RPMI7951 (cell line): ENCODE measurements at regions not wholly inside any gene's neighbourhood (a gene's known extent, or its start where the extent isn't known, plus 50 kb on each side); places are given as distances from the start of the nearest gene placed in this dataset.

Experiments used
- DNase-seq: peaks from one replicate; pipeline ENCODE4 v3.0.0-alpha.2; 2012; ENCODE audit warnings: low read depth

GRCh38 chr3:23664459-23664858 lies 141.3 kb upstream of the UBE2E1 start:
- DNase-seq = peak; percentile 74

GRCh38 chr3:23665741-23666140 lies 140.0 kb upstream of the UBE2E1 start:
- peak; percentile 23 for DNase-seq

- no peak for DNase-seq
Measured at GRCh38 chr3:23666818-23667217, 138.9 kb upstream of the UBE2E1 start.

- peak; percentile 63 for DNase-seq
Measured at GRCh38 chr3:23667536-23668429, 138.0 kb upstream of the UBE2E1 start.

- DNase-seq = peak; percentile 95
Measured at GRCh38 chr3:23668430-23668904, 137.3 kb upstream of the UBE2E1 start.

- DNase-seq = peak; percentile 27
Measured at GRCh38 chr3:23669541-23670255, 136.1 kb upstream of the UBE2E1 start.

GRCh38 chr3:23671851-23672589 lies 133.7 kb upstream of the UBE2E1 start:
- DNase-seq = no peak

- no peak for DNase-seq
Measured at GRCh38 chr3:23672628-23673027, 133.1 kb upstream of the UBE2E1 start.

GRCh38 chr3:23675010-23675409 lies 130.7 kb upstream of the UBE2E1 start:
- no peak for DNase-seq

GRCh38 chr3:23676093-23676492 lies 129.7 kb upstream of the UBE2E1 start:
- DNase-seq = no peak

- DNase-seq = no peak
Measured at GRCh38 chr3:23682646-23683045, 123.1 kb upstream of the UBE2E1 start.

GRCh38 chr3:23685541-23686258 lies 120.1 kb upstream of the UBE2E1 start:
- peak; percentile 100 for DNase-seq

- DNase-seq = no peak
Measured at GRCh38 chr3:23686519-23686918, 119.2 kb upstream of the UBE2E1 start.

GRCh38 chr3:23691357-23691895 lies 114.3 kb upstream of the UBE2E1 start:
- DNase-seq = peak; percentile 59

- no peak for DNase-seq
Measured at GRCh38 chr3:23696842-23697241, 108.9 kb upstream of the UBE2E1 start.

GRCh38 chr3:23697416-23697815 lies 108.3 kb upstream of the UBE2E1 start:
- no peak for DNase-seq

- no peak for DNase-seq
Measured at GRCh38 chr3:23698652-23699313, 107.0 kb upstream of the UBE2E1 start.

- DNase-seq = no peak
Measured at GRCh38 chr3:23700616-23701015, 105.1 kb upstream of the UBE2E1 start.

GRCh38 chr3:23701716-23702597 lies 103.8 kb upstream of the UBE2E1 start:
- peak; percentile 65 for DNase-seq

- DNase-seq = no peak
Measured at GRCh38 chr3:23704298-23704697, 101.5 kb upstream of the UBE2E1 start.
